HL-60/S4 treated with phorbol 12-myristate 13-acetate at 8.2 ng/mL for 4 days and 3 days (cell line): ENCODE measurements at regions not wholly inside any gene's neighbourhood (a gene's known extent, or its start where the extent isn't known, plus 50 kb on each side); places are given as distances from the start of the nearest gene placed in this dataset.
"Not testable (repeated sequence)": the region's sequence is repeated elsewhere in the genome, so short reads cannot be mapped to it uniquely, and the experiment has no call there.

Experiments
- in situ Hi-C: fragments of 300-500 bp; cut with MboI; formaldehyde crosslinking; loops from 2 replicates; pipeline ENCODE4 v1.15.0; 2022; ENCODE audit warnings: low sequenced_read_pairs

GRCh38 chr6:152811785-152812184 lies 61.2 kb downstream of the VIP start:
- in situ Hi-C loops = no loop called here

- in situ Hi-C loops = no loop called here
Measured at GRCh38 chr6:152815230-152815872, 64.8 kb downstream of the VIP start.

DNA sequence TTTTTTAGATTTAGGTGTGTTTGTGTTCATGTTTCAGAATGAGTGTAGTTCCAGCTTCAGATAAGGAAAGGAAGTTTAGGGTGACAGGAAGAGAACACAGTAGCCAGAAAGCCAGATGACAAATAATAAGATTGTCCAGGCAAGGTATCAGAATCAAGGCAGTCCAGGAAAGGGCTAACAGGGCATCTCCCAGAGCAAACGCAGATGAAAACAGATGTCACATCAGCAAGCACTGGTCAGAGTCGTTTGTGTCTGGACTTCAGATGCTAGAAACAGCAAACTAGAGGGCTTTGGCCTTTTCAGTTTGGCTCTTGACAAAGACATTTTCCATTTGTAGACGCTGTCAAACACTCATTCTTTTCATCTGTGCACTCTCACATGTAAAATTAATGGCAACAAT lies 65.5 kb downstream of the VIP start:
- in situ Hi-C loops = no loop called here

- in situ Hi-C loops = no loop called here
Measured at GRCh38 chr6:152821525-152821924, 70.9 kb downstream of the VIP start.

DNA sequence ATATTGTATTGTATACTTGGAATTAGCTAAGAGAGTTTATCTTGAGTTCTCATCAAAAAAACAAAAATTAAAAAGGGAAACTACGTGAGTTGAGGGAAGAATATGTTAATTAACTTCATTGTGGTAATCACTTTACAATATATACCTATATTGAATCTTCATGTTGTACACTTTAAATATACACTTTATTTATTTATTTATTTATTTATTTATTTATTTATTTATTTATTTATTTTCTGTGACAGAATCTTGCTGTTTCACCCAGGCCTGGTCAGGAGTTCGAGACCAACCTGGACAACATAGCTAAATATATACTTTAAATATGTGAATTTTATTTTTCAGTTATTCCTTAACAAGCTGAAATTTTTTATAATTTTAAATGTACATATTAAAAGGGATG lies 74.1 kb downstream of the VIP start:
- in situ Hi-C loops = no loop called here

GRCh38 chr6:152828431-152828830 lies 77.8 kb downstream of the VIP start:
- in situ Hi-C loops = no loop called here

DNA sequence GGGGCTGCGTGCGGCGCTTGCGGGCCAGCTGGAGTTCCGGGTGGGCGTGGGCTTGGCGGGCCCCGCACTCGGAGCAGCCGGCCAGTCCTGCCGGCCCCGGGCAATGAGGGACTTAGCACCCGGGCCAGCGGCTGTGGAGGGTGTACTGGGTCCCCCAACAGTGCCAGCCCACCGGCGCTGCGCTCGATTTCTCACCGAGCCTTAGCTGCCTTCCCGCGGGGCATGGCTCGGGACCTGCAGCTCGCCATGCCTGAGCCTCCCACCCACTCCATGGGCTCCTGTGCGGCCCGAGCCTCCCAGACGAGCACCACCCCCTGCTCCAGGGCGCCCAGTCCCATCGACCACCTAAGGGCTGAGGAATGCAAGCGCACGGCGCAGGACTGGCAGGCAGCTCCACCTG lies 83.8 kb downstream of the VIP start:
- in situ Hi-C loops = not testable (repeated sequence)

GRCh38 chr6:152836523-152836922 lies 85.9 kb downstream of the VIP start:
- in situ Hi-C loops = no loop called here

DNA sequence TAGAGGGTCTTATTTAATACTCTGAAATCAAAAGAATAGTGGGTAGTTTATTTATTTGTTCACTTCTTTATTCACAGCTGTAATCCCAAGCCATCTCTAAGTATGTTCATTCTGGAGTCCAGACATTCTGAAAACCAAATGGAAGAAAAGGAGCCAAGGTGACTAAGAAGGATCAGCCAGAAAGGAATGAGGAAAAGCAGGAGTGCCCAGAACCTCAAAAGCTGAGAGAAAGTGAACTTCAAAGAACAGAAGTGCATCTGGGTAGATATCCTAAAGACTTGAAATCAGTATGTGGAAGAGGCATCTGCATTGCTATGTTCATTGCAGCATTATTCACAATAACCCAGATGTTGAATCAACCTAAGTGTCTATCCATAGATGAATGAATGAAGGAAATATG lies 94.8 kb downstream of the VIP start:
- in situ Hi-C loops = no loop called here

- in situ Hi-C loops = no loop called here
Measured at GRCh38 chr6:152846825-152847224, 96.2 kb downstream of the VIP start.

- in situ Hi-C loops = no loop called here
Measured at GRCh38 chr6:152848919-152849318, 98.3 kb downstream of the VIP start.

DNA sequence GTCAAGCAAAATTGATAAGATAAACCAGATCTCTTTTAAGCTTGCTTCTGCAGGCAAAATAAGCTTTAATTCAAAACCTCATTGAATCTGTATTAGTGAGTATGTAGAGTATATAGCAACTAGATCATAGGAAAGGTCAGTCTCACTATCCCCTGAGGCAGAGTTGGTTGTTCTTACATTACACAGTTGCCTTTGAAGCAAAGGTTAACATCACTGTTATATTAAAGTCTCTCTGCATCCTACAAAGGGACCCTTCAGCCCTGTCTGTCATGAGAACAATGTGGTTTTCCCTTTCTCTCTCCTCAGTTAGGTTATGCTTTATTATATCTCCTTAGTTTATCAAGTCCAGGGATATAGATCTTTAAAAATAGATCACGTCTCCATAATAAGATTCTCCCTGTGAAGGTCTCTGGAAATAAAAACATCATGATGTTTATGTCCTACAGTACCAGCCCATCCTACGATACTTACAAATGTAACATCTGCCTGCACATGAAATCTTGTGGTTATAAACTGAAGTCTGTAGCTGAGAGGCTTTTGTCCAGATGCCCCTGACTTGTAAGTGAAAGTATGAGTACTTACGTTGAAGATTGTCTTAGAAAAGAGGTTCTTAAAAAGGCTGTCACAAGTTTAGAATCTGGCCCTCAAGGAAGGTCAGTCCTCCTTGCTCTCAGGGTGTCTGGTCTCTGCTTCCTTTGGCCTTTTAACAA lies 103.6 kb downstream of the VIP start:
- in situ Hi-C loops = loop anchor here (25.0 kb wide), 1 partner anchor 158 kb away; the partner anchor contains the start of gene MTRF1L

- in situ Hi-C loops = loop anchor here (25.0 kb wide), 1 partner anchor 154 kb away; the partner anchor contains the start of gene MTRF1L
Measured at GRCh38 chr6:152858141-152858540, 107.5 kb downstream of the VIP start.

DNA sequence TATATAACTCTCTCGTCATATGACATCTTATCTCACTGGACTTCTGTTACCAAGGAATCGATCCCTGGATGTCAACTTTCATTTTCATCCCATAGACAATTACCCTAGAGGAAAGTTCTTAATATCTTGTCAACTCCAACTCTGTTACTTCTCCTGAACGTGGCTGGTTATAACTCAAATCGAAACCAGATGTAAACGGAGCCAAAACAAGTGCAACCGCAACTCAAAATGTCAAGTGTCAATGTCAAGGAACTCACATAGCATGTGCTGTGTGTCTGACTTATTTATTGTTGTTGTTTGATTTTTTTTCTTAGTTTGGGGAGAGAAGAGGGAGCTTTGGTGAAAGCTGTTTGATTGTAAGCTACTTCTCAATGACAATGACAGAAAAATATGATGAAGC lies 108.6 kb downstream of the VIP start:
- in situ Hi-C loops = loop anchor here (25.0 kb wide), 1 partner anchor 153 kb away; the partner anchor contains the start of gene MTRF1L

DNA sequence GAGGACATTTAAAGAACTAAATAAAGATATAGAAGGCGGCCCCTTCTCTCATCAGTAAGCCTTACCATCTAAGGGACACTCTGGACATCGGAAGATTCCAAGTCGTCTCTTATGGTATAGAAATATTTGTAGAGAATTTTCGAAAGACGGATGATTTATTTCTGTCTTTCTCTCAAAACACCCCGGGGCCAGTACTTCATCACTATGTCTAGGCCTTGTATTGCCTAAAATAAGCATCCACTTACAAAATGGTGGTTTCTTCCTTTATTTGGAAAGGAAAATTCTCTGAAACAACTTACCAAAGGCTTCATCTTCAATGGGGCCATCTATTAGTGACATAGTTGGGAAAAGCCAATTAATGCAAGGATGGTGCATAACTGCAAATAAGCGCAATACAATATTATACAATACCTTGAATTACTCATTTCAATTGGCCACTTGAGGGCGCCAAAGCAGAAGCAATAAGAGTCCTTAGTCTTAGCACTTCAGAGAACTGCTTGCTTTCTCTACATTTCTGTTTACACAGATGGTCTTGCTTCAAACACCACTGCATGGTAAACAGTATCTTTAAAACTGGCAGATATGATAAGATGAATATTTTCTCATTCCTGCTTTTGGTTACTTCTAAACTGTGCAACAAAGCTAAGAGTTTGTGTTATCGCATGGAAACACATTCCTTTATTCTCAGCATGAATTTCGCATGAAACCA lies 113.2 kb downstream of the VIP start:
- in situ Hi-C loops = loop anchor here (25.0 kb wide), 1 partner anchor 149 kb away; the partner anchor contains the start of gene MTRF1L

GRCh38 chr6:152874267-152874666 lies 108.6 kb downstream of the FBXO5 start:
- in situ Hi-C loops = loop anchor here (25.0 kb wide), 1 partner anchor 138 kb away; the partner anchor contains the start of gene MTRF1L

- in situ Hi-C loops = loop anchor here (25.0 kb wide), 1 partner anchor 137 kb away; the partner anchor contains the start of gene MTRF1L
Measured at GRCh38 chr6:152874846-152875568, 107.8 kb downstream of the FBXO5 start.

DNA sequence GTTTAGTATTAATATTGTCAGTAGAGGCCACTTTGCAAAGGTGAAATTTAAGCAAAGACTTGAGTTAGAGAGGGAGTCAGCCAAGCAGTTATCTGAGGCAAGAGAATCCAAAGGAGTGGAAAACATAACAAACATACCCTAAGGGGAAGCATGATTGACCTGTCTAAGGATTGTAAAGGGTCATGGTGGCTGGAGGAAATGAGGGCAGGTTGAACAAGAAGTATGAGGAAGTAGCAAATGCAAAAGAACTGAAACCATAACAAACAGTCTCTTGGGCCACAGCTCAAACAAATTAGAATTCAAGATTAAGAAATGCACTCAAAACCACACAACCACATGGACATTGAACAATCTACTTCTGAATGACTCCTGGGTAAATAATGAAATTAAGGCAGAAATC lies 103.2 kb downstream of the FBXO5 start:
- in situ Hi-C loops = no loop called here

GRCh38 chr6:152893187-152893586 lies 89.7 kb downstream of the FBXO5 start:
- in situ Hi-C loops = no loop called here

DNA sequence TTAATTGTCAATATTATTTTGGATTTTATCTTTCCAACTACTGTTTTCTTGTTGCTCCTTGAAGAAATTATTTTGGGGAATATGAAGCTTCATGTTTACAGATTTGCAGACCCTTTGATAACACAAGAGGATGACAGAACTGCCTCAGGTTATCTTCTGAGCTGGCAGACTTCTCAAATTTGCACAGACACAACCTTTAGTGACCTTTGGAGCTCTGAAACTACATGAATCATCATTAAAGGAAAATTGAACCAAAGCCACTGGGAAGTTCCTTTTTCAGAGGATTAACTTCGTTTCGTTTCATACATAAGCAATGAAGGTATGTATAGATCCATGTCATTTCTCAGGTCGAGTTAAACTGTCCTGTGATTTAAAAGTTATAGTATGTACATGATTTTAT lies 85.9 kb downstream of the FBXO5 start:
- in situ Hi-C loops = no loop called here

DNA sequence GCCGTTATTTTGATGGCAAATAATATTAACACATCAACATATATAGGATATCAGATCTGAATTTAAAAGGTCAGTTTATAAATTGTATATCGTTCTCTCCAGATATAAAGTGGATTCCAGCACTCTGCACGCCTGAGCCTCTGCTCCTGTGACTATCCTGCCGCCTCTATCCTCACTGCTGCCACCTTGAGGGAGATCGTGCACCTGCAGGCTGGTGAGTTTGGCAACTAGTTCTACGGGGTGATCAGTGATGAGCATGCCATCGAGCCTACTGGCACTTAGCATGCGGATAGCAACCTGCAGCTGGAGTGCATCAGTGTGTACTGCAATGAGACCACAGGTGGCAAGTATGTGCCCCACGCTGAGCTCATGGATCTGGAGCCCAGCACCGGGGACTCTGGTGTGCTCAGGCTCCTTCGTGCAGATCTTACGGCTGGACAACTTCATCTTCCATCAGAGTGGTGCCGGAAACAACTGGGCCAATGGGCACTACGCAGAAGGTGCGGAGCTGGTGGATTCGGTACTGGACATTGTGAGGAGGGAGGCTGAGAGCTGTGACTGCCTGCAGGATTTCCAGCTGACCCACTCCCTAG lies 84.9 kb downstream of the FBXO5 start:
- in situ Hi-C loops = no loop called here
